Aorta (tissue), 5 donors: ENCODE measurements at regions not wholly inside any gene's neighbourhood (a gene's known extent, or its start where the extent isn't known, plus 50 kb on each side); places are given as distances from the start of the nearest gene placed in this dataset.
A peak's percentile ranks its signal among the peaks of the same experiment; 100 is the strongest.

Experiments
- ATAC-seq: fragments of 200-7000 bp; cut with Tn5 transposase; one replicate; pipeline ENCODE4 v1.9.1; 2022; ENCODE audit warnings: moderate library complexity; ENCODE audit not compliant: low FRiP score
- DNase-seq, 2 donors: peaks; one replicate each; pipeline ENCODE4 v3.0.0-alpha.2; 2020
- H3K27ac ChIP-seq, 2 donors: one replicate each; pipeline ENCODE4 v1.5.1; 2013; ENCODE audit warnings: low read length in 2 of 2, mild to moderate bottlenecking in 2 of 2, moderate library complexity in 2 of 2, control low read depth in 1 of 2, inconsistent platforms in 1 of 2, low read depth in 1 of 2
- H3K27me3 ChIP-seq, 2 donors: one replicate each; pipeline ENCODE4 v1.6.1; 2013; ENCODE audit warnings: control low read depth in 1 of 2, low read length in 1 of 2, mild to moderate bottlenecking in 1 of 2, moderate library complexity in 1 of 2; ENCODE audit not compliant: insufficient read depth in 2 of 2, control insufficient read depth in 1 of 2
- H3K36me3 ChIP-seq, 2 donors: one replicate each; pipeline ENCODE4 v1.6.1; 2013; ENCODE audit warnings: control low read depth in 1 of 2, low read length in 1 of 2, mild to moderate bottlenecking in 1 of 2; ENCODE audit not compliant: insufficient read depth in 2 of 2, control insufficient read depth in 1 of 2
- H3K4me1 ChIP-seq, 2 donors: one replicate each; pipeline ENCODE4 v1.6.1; 2013; ENCODE audit warnings: low read length in 2 of 2, control low read depth in 1 of 2, mild to moderate bottlenecking in 1 of 2, moderate library complexity in 1 of 2; ENCODE audit not compliant: insufficient read depth in 2 of 2, control insufficient read depth in 1 of 2
- H3K4me3 ChIP-seq, 2 donors: one replicate each; pipeline ENCODE4 v1.5.1; 2013; ENCODE audit warnings: low read length in 2 of 2, control low read depth in 1 of 2, mild to moderate bottlenecking in 1 of 2
- H3K9me3 ChIP-seq: one replicate; pipeline ENCODE4 v1.6.1; 2013; ENCODE audit warnings: mild to moderate bottlenecking, low read length; ENCODE audit not compliant: control insufficient read depth
- WGBS, 2 donors: extraction: QIAGEN DNeasy Blood & Tissue Kit; methylation state at CpG; one replicate each; pipeline ENCODE4 v1.1.7; 2013; 5-methylcytosine and 5-hydroxymethylcytosine counted together
- intact Hi-C, 2 donors: fragments of 100-400 bp; cut with DNase I; formaldehyde crosslinking; loops; one replicate each; pipeline versions ENCODE4 v1.14.2 to v1.15.0; 2022
- donor health status: healthy with polysubstance abuse.
- donor health status: Bipolar disorder and iron deficiency.
- donor health status: DM: no; HTN: no; CAD: no.
- donor health status: DM: no; HTN: no; CAD: no.
- donor health status: DM: yes; HTN: yes; CAD: no.

- WGBS, 2 donors: 13 to 17% methylated on average over 8 of the region's 8 CpGs
- peak overlapping the region in 1 of 2 donors; percentile 20 for H3K4me3 ChIP-seq
- H3K36me3 ChIP-seq: peaks cover 0 to 1% of the 10 kb centered on the region in 2 donors
- peaks cover 0 to 3% of the 10 kb centered on the region in 2 donors for H3K4me1 ChIP-seq
- DNase-seq: no peak
- no peak overlapping the region for H3K27ac ChIP-seq
- no peak for ATAC-seq
- intact Hi-C loops: no loop called here
- H3K9me3 ChIP-seq: no peaks in the 10 kb centered on the region
- no peaks in the 10 kb centered on the region for H3K27me3 ChIP-seq
Observed at GRCh38 chr13:73741111-73741510, 393.1 kb downstream of the KLF12 start.

GRCh38 chr13:73740666-73741065, 393.5 kb downstream of the KLF12 start:
- peak; percentile 75 for ATAC-seq
- Histone ChIP-seq H3K27ac (no peak overlapping the region), H3K4me3 (peak overlapping the region in 1 of 2 donors; percentile 20), H3K4me1 (peaks cover 0 to under 1% of the 10 kb centered on the region in 2 donors), H3K36me3 (peaks cover 0 to 1% of the 10 kb centered on the region in 2 donors), H3K9me3 (no peaks in the 10 kb centered on the region), H3K27me3 (no peaks in the 10 kb centered on the region)
- DNase-seq: no peak
- intact Hi-C loops: no loop called here
- 16 to 20% methylated on average over 5 of the region's 5 CpGs for WGBS, 2 donors

- peaks cover 0 to 1% of the 10 kb centered on the region in 2 donors for H3K36me3 ChIP-seq
- H3K4me3 ChIP-seq: no peak overlapping the region
- H3K27ac ChIP-seq: no peak overlapping the region
- no peaks in the 10 kb centered on the region for H3K27me3 ChIP-seq
- 53 to 54% methylated on average over 1 of the region's 1 CpG for WGBS, 2 donors
- no peaks in the 10 kb centered on the region for H3K4me1 ChIP-seq
- H3K9me3 ChIP-seq: no peaks in the 10 kb centered on the region
- intact Hi-C loops: no loop called here
- no peak for DNase-seq
- no peak for ATAC-seq
Observed at GRCh38 chr13:73739394-73739793, 394.8 kb downstream of the KLF12 start.

GRCh38 chr13:73738626-73739025, 395.6 kb downstream of the KLF12 start:
- H3K9me3 ChIP-seq: no peaks in the 10 kb centered on the region
- H3K4me3 ChIP-seq: no peak overlapping the region
- 96 to 97% methylated on average over 5 of the region's 5 CpGs for WGBS, 2 donors
- intact Hi-C loops: no loop called here
- no peaks in the 10 kb centered on the region for H3K27me3 ChIP-seq
- DNase-seq (no peak), ATAC-seq (no peak)
- peaks cover 0 to 1% of the 10 kb centered on the region in 2 donors for H3K36me3 ChIP-seq
- H3K4me1 ChIP-seq: no peaks in the 10 kb centered on the region
- no peak overlapping the region for H3K27ac ChIP-seq

DNA sequence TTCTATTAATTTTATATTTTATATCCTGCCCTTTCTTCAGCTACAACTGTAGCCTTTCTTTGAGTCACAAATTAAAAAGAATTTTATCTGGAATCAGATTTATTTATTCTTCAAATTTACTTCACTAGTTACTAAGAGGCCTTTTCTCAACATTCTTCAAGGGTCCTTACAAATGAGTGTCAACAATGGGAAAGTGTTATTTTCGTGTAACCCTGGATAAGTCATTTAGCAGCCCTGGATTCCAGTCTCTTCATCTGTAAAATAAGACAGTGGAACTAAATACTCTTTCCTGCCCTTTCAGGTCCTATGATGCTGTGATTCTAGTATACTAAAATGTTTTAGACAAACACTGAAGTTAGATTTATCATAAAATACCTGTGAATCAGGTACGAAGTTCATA, 397.0 kb downstream of the KLF12 start:
- no peak for DNase-seq
- H3K4me3 ChIP-seq: no peak overlapping the region
- intact Hi-C loops: no loop called here
- H3K27me3 ChIP-seq: no peaks in the 10 kb centered on the region
- 90 to 92% methylated on average over 2 of the region's 2 CpGs for WGBS, 2 donors
- ATAC-seq: no peak
- no peaks in the 10 kb centered on the region for H3K9me3 ChIP-seq
- no peaks in the 10 kb centered on the region for H3K4me1 ChIP-seq
- no peak overlapping the region for H3K27ac ChIP-seq
- peaks cover 0 to 1% of the 10 kb centered on the region in 2 donors for H3K36me3 ChIP-seq

GRCh38 chr13:73733706-73734105, 400.5 kb downstream of the KLF12 start:
- H3K4me3 ChIP-seq: no peak overlapping the region
- H3K27ac ChIP-seq: no peak overlapping the region
- H3K36me3 ChIP-seq: peaks cover 0 to 1% of the 10 kb centered on the region in 2 donors
- ATAC-seq (no peak), DNase-seq (no peak)
- H3K4me1 ChIP-seq: no peaks in the 10 kb centered on the region
- intact Hi-C loops: no loop called here
- H3K27me3 ChIP-seq: no peaks in the 10 kb centered on the region
- WGBS, 2 donors: 98 to 99% methylated on average over 4 of the region's 4 CpGs
- no peaks in the 10 kb centered on the region for H3K9me3 ChIP-seq

GRCh38 chr13:73732350-73732749, 401.9 kb downstream of the KLF12 start:
- Histone ChIP-seq H3K4me1 (no peaks in the 10 kb centered on the region), H3K27ac (no peak overlapping the region), H3K27me3 (no peaks in the 10 kb centered on the region), H3K9me3 (no peaks in the 10 kb centered on the region), H3K4me3 (no peak overlapping the region), H3K36me3 (peaks cover 0 to 1% of the 10 kb centered on the region in 2 donors)
- DNase-seq (no peak), ATAC-seq (no peak)
- WGBS, 2 donors: 95 to 96% methylated on average over 2 of the region's 2 CpGs
- intact Hi-C loops: no loop called here

GRCh38 chr13:73731564-73731963, 402.6 kb downstream of the KLF12 start:
- peaks cover 0 to 1% of the 10 kb centered on the region in 2 donors for H3K36me3 ChIP-seq
- H3K4me1 ChIP-seq: no peaks in the 10 kb centered on the region
- ATAC-seq (no peak), DNase-seq (no peak)
- H3K27me3 ChIP-seq: no peaks in the 10 kb centered on the region
- intact Hi-C loops: no loop called here
- H3K9me3 ChIP-seq: no peaks in the 10 kb centered on the region
- H3K4me3 ChIP-seq: no peak overlapping the region
- no peak overlapping the region for H3K27ac ChIP-seq

- Histone ChIP-seq H3K36me3 (no peaks in the 10 kb centered on the region), H3K27me3 (no peaks in the 10 kb centered on the region), H3K9me3 (no peaks in the 10 kb centered on the region), H3K4me1 (no peaks in the 10 kb centered on the region), H3K27ac (no peak overlapping the region), H3K4me3 (no peak overlapping the region)
- DNase-seq: no peak
- no peak for ATAC-seq
- 91 to 92% methylated on average over 5 of the region's 5 CpGs for WGBS, 2 donors
- intact Hi-C loops: no loop called here
Observed at GRCh38 chr13:73730014-73730413, 404.2 kb downstream of the KLF12 start.
